ENCODE measurements at regions not wholly inside any gene's neighbourhood (a gene's known extent, or its start where the extent isn't known, plus 50 kb on each side); places are given as distances from the start of the nearest gene placed in this dataset.
A peak's percentile ranks its signal among the peaks of the same experiment; 100 is the strongest.

GRCh38 chr1:229102741-229103391 lies 168.0 kb upstream of the RAB4A start:
- TF ChIP-seq CTCF (IDR thresholded peaks at IDR 0.05; ENCODE audit: insufficient read depth, low read length, poor library complexity, severe bottlenecking), result peak; percentile 7
- Histone ChIP-seq H3K36me3 (ENCODE audit: control insufficient read depth, insufficient read depth, low read length) (no peaks in the 10 kb centered on the region), H3K27me3 (replicated peaks; ENCODE audit: control insufficient read depth, insufficient read depth, low read length) (no peaks in the 10 kb centered on the region; the same call in none of the 2 replicates), H3K4me3 (replicated peaks; ENCODE audit: low read depth, low read length) (no peak overlapping the region)
- no peak for DNase-seq (ENCODE audit: extremely low read depth, insufficient read length)

GRCh38 chr1:229104654-229105053 lies 166.3 kb upstream of the RAB4A start:
- H3K4me3 ChIP-seq (replicated peaks; ENCODE audit: low read depth, low read length), result no peak overlapping the region
- no peaks in the 10 kb centered on the region; the same call in none of the 2 replicates for H3K27me3 ChIP-seq (replicated peaks; ENCODE audit: control insufficient read depth, insufficient read depth, low read length)
- TF ChIP-seq CTCF (IDR thresholded peaks at IDR 0.05; ENCODE audit: insufficient read depth, low read length, poor library complexity, severe bottlenecking), result no peak
- no peaks in the 10 kb centered on the region for H3K36me3 ChIP-seq (ENCODE audit: control insufficient read depth, insufficient read depth, low read length)
- no peak for DNase-seq (ENCODE audit: extremely low read depth, insufficient read length)

GRCh38 chr1:229105109-229105508 lies 165.8 kb upstream of the RAB4A start:
- Histone ChIP-seq H3K36me3 (ENCODE audit: control insufficient read depth, insufficient read depth, low read length) (no peaks in the 10 kb centered on the region), H3K4me3 (replicated peaks; ENCODE audit: low read depth, low read length) (no peak overlapping the region), H3K27me3 (replicated peaks; ENCODE audit: control insufficient read depth, insufficient read depth, low read length) (no peaks in the 10 kb centered on the region; the same call in none of the 2 replicates)
- no peak for TF ChIP-seq CTCF (IDR thresholded peaks at IDR 0.05; ENCODE audit: insufficient read depth, low read length, poor library complexity, severe bottlenecking)
- DNase-seq (ENCODE audit: extremely low read depth, insufficient read length), result no peak

- Histone ChIP-seq H3K36me3 (ENCODE audit: control insufficient read depth, insufficient read depth, low read length) (no peaks in the 10 kb centered on the region), H3K27me3 (replicated peaks; ENCODE audit: control insufficient read depth, insufficient read depth, low read length) (no peaks in the 10 kb centered on the region; the same call in none of the 2 replicates), H3K4me3 (replicated peaks; ENCODE audit: low read depth, low read length) (no peak overlapping the region)
- no peak for TF ChIP-seq CTCF (IDR thresholded peaks at IDR 0.05; ENCODE audit: insufficient read depth, low read length, poor library complexity, severe bottlenecking)
- DNase-seq (ENCODE audit: extremely low read depth, insufficient read length), result no peak
Observed at GRCh38 chr1:229105822-229106525, 164.9 kb upstream of the RAB4A start.

GRCh38 chr1:229106526-229107125 lies 164.3 kb upstream of the RAB4A start:
- Histone ChIP-seq H3K4me3 (replicated peaks; ENCODE audit: low read depth, low read length) (no peak overlapping the region), H3K36me3 (ENCODE audit: control insufficient read depth, insufficient read depth, low read length) (no peaks in the 10 kb centered on the region), H3K27me3 (replicated peaks; ENCODE audit: control insufficient read depth, insufficient read depth, low read length) (no peaks in the 10 kb centered on the region; the same call in 1 of the 2 replicates)
- DNase-seq (ENCODE audit: extremely low read depth, insufficient read length), result no peak
- no peak for TF ChIP-seq CTCF (IDR thresholded peaks at IDR 0.05; ENCODE audit: insufficient read depth, low read length, poor library complexity, severe bottlenecking)
